HG03095 (cell line): ENCODE measurements at regions not wholly inside any gene's neighbourhood (a gene's known extent, or its start where the extent isn't known, plus 50 kb on each side); places are given as distances from the start of the nearest gene placed in this dataset.
"Not testable (repeated sequence)": the region's sequence is repeated elsewhere in the genome, so short reads cannot be mapped to it uniquely, and the experiment has no call there.

Experiments
- ATAC-seq: cut with Tn5 transposase; IDR thresholded peaks from one replicate; pipeline ENCODE4 v1.9.1; 2021; ENCODE audit warnings: moderate library complexity; ENCODE audit not compliant: unreplicated experiment

DNA sequence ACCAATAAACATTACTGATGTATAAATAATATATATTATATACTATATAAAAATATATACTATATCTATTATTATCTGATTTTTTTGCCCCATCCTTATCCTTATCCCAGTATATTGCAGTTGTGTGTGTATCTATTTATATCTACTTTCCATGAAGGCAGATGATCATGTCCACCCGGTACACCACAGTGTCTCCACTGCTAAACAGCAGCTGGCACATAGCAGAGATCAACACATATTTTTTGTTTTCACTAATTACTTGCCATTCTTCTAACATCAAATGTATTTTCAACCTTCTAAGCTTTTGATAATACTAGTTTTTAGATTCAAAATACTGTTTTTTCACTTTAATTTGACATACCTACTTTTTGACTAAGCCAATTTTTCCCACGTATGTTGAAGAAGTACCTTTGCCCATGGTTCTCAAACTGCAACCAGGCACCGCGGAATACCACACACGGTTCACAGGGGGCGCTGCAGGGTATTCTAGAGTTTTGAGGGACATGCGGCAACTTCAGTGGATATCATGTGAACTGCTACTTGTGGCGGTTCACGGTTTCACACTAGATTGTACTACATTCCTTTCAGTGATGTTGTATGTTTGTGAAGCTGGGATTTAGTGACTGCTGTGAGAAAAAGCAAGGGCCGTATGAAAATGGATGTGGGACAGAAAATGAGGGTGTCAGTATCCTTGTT, 182.5 kb upstream of the NPY2R start:
- peak; percentile 94 for ATAC-seq

DNA sequence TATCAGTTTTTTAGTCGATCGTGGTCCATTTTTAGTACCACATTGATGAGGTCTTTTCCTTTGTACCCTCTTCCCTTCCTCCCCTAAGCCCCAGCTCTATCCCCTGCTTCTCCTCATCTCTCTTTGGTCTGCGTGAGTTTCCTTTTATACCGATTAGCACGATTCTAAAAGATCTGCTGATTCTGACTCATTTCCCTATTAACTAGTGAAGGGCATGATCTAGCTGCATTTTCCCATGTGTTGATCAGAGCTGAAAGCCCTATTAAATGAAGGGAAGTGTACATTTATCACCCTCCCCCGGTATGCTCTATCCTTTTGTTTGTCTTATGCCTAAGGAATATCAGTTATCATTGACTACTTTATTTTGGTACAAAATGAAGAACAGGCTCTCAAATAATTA, 181.7 kb upstream of the NPY2R start:
- no peak for ATAC-seq

DNA sequence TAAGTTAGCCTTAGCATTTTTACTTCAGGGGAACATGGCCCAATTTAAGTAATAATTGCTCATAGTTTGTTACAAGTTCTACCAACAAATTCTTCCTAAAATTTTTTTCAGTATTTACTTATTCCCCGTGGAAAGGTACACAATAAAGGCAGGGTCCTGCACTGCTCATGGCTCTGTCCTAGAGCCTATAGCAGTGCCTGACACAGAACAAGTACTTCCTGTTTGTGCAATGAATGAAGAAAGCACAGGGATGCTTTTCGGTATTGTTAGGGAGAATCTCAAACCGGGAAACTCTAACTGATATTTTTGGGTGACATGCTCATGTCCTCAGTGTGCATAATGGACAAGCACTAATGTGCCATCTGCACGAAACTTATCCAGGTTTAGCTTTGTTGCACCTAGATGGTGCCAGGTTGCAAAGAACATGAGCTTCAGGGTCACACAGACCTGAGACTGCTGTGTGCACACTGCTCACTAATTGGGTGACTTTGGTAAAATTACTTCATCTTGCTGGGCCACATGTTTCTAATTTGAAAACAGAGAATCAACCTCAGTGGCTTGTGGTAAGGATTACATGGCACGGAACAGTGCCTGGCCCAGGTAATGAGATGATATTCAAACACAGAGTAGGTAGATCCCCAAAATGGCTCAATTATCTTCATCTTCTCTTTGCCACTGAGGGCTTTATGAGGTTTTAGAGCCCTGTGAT, 175.8 kb upstream of the NPY2R start:
- ATAC-seq, result peak; percentile 74

DNA sequence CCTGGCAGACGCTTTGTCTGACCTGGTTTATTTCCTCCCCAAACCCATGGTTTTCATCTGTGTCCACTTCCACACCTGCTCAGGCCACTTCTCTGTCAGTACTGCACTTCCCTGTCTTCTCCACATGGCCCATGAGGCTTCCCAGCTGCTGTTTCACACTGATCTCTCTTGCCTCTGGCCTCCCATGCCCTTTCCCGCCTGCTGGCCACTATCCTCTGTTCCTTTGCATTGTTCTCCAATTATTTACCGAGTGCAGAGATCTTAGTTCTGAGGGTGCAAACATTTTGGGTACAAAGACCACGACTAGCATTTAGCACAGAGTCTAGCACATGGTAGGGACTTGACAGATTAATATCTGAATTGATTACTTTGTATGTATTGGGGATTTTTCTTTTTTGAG, 174.8 kb upstream of the NPY2R start:
- ATAC-seq, result no peak

DNA sequence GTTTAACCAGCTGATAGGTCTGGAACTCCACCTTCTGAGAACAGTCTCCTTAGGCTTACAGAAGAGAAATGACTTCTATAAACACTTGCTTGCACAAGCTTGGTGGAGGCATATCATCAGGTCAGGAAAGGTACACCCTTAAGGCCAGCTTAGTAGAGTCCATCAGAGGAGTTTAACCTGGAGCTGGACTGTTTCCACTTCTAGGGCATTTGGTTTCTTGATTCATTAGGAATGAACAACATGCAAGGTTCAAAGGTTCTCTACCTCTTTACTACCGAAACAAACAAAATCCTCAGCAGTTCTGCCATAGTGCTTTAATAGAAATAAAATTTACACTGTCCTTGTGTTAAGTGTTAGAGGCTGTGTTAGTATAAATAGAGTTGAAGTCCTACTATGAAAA, 171.4 kb upstream of the NPY2R start:
- ATAC-seq, result no peak

DNA sequence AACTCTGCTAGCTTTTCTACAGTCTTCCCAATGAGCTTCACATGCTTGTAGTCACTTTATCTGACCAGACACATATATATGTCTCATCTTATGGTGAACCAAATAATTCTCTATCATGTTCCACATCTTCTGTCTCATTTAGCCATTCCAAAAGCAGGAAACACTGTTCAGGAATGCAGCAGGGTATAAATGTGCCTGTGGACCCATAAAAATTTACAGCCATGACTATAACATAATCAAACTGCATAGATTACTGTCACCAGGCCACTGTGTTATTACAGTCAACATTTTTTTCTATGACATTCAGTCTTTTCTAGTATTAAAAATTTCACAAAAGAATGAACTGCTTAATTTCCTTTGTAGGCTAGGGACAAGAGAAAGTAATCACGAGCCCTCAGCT, 170.0 kb upstream of the NPY2R start:
- ATAC-seq, result no peak

DNA sequence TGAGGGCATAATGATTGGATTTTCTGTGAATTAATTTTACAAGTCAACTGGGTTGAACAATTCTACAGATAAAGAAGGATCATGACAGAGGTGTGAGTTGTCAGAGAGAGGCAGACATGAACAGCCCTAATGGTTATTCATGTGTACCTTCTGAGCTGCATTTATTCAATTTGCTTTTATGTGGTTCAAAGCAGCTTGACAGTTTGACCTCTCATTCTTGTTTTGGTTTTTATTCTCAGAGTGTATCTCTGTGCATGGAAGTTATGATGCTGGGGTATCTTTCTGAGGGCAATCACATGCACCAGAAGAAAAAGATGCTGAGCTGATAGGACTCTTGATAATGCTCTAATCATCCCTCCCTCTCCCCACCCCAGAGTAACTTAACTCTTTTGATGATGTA, 169.3 kb upstream of the NPY2R start:
- ATAC-seq, result no peak

DNA sequence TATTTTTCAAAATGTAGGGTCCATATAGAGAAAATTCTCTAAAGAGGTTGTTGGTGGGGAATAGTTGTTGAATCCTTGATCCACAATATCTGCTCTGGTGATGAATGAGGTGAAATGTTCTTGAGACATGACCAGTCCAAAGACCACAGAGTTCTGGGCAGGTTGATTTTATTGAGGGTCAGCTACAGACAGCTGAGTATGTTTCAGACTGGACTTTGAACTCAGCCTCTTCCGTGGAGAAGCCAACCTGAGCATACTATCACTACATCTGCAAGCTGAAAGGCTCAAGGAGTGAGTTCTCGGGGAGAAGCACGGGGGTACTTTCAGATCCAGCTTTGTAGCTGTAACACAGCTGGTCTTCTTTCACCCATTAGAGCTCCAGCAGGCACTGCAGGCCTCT, 168.4 kb upstream of the NPY2R start:
- no peak for ATAC-seq

DNA sequence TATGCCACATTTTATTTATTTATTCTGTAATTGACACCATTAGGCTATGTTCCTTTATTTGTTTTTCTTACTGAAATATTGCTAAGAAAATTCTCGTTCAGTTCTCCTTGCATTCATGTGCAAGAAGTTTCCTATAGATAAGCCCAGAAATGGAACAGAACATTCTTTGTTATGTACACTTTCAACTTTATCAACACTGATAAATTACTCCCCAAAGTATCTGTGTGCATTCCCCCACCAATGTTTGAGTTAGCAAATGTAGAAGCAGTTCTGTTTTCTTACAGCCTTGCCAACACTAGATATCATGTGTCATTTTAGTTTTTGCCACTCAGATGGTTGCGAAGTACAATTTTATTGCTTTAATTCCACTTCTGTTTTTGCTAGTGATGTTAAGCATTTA, 166.4 kb upstream of the NPY2R start:
- ATAC-seq, result no peak

DNA sequence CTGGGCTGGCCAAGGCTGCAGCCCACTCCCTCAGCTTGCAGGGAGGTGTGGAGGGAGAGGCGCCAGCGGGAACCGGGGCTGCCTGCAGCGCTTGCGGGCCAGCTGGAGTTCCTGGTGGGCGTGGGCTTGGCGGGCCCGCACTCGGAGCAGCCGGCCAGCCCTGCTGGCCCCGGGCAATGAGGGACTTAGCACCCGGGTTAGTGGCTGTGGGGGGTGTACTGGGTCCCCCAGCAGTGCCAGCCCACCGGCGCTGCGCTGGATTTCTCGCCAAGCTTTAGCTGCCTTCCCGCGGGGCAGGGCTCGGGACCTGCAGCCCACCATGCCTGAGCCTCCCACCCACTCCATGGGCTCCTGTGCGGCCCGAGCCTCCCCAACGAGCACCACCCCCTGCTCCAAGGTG, 164.2 kb upstream of the NPY2R start:
- not testable (repeated sequence) for ATAC-seq

DNA sequence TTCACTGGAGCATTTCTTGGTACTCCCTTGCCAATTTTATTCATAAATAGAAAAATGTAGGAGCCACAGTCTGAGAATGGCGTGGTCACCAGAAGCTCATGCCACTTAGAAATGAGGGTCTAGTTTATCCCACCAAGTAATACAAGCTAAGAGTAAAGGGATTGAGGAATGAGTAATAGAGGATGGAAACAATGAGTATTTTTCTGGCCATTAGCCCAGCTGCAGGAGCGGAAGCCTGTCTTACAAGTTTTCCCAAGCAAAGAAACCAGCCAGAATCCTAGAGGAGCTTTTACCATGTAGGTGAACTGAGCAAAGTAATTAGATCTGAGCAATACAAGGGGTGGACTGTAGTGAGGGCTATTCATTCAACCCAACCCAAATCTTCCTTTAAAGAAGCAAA, 160.7 kb upstream of the NPY2R start:
- no peak for ATAC-seq

DNA sequence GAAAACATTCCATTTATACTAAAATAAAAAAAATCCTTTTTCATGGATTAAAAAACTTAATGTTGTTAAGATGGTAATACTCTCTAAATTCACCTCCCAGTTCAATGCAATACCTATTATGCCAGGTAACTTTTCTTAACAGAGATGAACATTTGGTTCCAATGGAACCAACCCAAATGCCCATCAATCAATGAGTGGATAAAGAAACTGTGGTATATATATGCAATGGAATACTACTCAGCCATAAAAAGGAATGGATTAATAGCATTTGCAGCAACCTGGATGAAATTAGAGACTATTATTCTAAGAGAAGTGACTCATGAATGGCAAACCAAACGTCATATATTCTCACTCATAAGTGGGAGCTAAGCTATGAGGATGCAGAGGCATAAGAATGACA, 154.4 kb upstream of the NPY2R start:
- not testable (repeated sequence) for ATAC-seq

DNA sequence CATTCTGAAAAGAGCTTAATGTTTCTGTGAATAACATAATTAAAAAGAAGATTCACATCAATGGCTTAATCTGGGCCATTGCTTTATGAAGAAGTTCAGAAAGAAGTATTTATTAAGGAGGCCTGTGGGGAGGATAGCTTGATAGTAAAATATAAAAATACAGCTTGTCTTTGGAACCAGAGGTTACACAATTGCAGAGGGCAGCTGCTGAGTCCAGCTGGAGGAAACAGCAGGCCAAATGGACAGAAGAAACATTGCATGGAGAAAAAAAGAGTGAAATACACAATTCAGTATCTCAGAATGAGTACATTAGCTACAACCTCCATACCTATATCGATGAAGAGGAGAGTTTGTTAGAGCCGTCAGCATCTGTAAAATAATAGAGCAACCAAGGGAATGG, 148.0 kb upstream of the NPY2R start:
- no peak for ATAC-seq

DNA sequence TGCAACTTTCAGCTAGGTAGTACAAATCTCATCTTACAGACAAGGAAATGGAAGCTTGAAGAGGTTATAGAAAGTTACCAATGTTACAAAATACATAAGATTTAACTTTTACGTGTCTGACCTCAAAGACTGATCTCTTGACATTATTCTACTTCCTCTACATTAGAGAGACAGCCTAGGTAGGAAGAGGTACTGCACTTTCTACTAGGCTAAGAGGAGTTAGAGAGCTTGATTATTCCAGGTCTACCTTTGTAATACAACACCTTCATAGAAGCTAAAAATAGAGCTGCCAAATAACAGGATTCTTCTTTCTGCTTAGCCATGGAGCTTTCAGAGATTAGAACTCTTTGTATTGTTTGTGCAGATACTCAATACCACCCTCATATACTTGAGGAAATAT, 147.6 kb upstream of the NPY2R start:
- ATAC-seq, result no peak

DNA sequence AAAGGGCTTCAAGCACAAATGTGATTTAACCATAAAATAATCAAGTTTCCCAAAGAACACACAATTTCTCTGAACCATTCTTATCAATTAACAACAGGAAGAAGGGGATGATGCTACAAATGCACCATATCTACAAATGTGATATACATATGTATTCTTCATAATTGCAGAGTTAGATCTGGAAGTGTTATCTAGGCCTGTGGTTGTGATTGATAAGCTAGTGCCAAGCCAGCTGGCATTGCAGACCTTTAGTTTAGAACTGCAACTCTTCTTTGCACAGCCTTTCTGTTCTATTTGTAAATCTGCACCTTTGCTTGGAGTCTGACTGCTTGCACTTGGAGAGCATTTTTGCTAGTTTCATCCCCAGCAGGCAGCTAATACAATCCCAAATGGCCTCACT, 145.5 kb upstream of the NPY2R start:
- no peak for ATAC-seq

DNA sequence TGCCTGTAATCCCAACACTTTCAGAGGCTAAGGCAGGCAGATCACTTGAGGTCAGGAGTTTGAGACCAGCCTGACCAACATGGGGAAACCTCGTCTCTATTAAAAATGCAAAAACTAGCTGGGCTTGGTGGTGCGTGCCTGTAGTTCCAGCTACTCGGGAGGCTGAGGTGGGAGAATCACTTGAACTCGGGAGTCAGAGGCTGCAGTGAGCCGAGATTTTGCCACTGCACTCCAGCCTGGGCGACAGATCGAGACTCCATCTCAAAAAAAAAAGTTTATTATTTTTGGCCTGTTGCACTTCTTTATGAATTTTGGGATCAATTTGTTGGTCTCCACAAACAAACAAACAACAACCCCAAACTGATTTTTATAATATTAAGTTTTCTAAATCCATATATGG, 143.5 kb upstream of the NPY2R start:
- not testable (repeated sequence) for ATAC-seq

DNA sequence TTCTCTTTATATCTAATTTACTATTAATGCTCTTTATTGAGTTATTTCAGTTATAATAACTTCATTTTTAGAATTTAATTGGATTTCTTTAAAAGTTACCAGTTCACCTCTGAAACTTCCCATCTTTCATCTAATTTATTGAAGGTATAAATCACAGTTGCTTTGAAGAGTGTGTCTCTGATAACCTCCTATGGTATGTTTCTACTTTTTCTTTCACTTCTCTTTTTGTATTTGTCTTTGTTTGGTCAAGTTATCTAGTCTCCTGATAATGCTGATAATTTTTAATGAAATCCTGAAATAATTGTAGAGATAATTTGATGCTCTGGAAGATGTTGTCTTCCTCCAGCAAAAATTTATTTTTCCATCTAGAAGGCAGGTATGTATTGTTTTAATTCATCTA, 141.6 kb upstream of the NPY2R start:
- no peak for ATAC-seq

DNA sequence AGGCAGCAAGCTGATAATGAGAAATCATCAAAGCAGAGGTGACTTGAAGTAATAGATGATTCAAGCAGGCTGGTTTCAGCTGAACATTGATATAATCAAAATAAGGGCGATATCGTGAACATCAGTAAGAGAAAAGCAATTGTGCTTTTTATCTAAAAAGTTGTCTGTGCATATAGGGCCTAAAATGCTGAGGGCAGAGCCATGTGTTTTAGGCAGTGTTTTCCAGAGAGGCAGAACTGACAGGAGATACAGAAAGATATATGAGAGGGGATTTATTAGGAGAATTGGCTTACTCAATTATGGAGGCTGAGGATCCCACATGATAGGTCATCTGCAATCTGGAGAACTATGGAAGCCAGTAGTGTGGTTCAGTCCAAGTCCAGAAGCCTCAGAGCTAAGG, 136.5 kb upstream of the NPY2R start:
- ATAC-seq, result peak; percentile 20

DNA sequence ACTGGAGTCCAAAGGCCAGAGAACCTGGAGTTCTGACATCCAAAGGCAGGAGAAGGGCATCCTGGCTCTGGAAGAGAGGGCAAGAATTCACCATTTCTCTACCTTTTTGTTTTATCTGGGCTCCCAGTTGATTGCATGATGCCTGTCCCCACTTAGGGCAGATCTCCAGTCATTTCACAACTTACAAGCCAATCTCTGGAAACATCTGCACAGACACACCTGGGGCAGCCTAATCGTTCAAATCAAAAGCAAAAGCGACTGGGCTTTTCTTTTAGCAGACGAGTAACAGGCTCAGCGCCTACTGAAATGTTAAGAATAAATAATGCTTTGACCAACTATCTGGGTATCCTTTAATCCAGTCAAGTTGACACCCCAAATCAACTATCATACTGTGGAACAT, 136.0 kb upstream of the NPY2R start:
- ATAC-seq, result peak; percentile 74

DNA sequence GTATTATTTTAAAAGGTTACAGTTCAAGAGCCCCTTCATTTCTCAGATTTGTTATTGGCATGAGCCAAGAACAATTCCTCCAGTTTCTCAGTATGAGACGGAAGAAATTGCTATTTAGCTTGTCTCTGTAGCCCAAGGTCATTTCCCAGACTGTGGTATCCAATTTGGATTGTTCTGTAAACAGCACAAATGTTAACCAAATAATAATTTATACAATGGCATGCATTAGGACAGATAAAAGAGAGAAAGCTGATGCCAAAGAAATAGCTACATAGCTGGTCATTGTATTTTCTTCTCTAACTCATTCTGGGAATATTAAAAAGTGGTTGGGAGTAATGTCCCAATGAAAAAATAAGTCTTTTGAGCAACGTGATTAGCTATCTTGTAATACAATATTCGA, 134.6 kb upstream of the NPY2R start:
- no peak for ATAC-seq

DNA sequence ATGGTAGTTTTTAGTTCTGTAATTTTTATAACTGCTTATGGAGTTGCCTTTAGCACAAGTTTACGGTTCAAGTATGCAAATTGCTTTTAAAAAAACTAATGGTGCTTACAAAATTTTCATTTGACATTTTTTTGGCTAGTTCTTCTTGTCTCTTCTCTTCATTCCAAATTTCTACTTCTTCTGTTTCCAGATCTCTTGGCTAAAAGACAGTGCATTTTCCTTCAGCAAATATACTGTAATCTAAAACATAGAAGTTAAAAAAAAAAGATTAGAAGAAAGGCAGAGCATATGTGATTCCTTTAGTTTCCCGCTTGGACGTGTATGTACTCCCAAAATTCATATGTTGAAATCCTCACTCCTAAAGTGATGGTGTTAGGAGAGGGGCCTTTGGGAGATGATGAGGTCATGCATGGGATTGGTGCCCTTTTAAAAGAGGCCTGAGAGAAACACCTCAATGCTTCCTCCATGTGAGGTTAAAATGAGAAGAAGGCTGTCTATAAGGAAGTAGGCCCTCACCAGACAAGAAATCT, 132.1 kb upstream of the NPY2R start:
- no peak for ATAC-seq

DNA sequence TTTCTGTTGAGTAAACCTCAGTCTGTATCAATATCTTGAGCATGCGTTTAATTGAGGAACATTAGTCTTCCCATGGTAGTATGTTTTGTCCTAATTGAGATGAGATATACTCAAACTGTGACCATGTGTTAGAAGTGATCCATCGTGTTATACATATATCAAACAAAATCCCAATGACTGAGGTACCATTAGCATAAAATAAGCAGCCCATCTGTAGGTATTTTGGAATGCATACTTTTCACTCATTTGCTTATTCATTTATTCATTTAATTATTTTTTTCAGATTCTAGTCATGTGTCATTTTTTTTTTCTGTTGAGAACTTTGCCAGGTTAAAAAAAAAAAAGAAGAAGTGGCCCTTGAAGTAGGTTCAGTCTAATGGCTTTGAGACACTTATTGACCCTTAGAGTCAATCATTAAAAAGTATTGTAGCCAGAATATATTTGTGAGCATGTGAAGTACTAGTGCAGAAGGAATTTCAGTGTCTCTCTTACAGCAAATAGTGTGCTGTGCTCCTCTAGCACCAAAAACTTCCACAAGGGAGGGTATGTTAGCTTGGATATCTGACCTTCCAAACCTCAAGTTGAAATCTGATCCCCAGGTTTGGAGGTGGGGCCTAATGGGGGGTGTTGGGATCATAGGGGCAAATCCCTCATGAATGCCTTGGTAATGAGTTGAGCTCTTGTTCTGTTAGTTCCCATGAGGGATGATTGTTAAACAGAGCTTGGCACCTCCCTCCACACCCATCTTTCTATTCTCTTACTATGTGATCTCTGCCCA, 130.8 kb upstream of the NPY2R start:
- ATAC-seq, result no peak
